Ascending aorta (tissue), 2 donors: ENCODE measurements at regions not wholly inside any gene's neighbourhood (a gene's known extent, or its start where the extent isn't known, plus 50 kb on each side); places are given as distances from the start of the nearest gene placed in this dataset.

Source experiments
- DNase-seq, 2 donors: peaks; one replicate each; pipeline ENCODE4 v3.0.0-alpha.2; 2019; ENCODE audit warnings: low spot score in 2 of 2
- H3K27ac ChIP-seq, 2 donors: fragments of 200-600 bp; sonication (generic); one replicate each; pipeline ENCODE4 v1.5.1; 2016 to 2017; ENCODE audit warnings: mild to moderate bottlenecking in 1 of 2
- H3K27me3 ChIP-seq: fragments of 200-600 bp; sonication (generic); one replicate; pipeline ENCODE4 v1.5.1; 2017
- H3K36me3 ChIP-seq, 2 donors: fragments of 200-600 bp; sonication (generic); one replicate each; pipeline ENCODE4 v1.5.1; 2016
- H3K4me1 ChIP-seq, 2 donors: fragments of 200-600 bp; sonication (generic); one replicate each; pipeline ENCODE4 v1.5.1; 2016 to 2017; ENCODE audit warnings: mild to moderate bottlenecking in 1 of 2
- H3K4me3 ChIP-seq, 2 donors: fragments of 200-600 bp; sonication (generic); one replicate each; pipeline ENCODE4 v1.5.1; 2016 to 2017; ENCODE audit warnings: mild to moderate bottlenecking in 1 of 2
- H3K9me3 ChIP-seq, 2 donors: fragments of 200-600 bp; sonication (generic); one replicate each; pipeline ENCODE4 v1.5.1; 2016
- CTCF ChIP-seq, 3 experiments: fragments of 200-600 bp in 2 of 3; fragments of 450-650 bp in 1 of 3; sonication (generic) in 2 of 3; IDR thresholded peaks; one replicate each; pipeline ENCODE4 v1.5.1; 2016 to 2019; ENCODE audit warnings: antibody characterized with exemption in 3 of 3, mild to moderate bottlenecking in 1 of 3, moderate library complexity in 1 of 3
- intact Hi-C: fragments of 100-400 bp; cut with DNase I; formaldehyde crosslinking; loops from one replicate; pipeline ENCODE4 v1.15.1; 2023

DNA sequence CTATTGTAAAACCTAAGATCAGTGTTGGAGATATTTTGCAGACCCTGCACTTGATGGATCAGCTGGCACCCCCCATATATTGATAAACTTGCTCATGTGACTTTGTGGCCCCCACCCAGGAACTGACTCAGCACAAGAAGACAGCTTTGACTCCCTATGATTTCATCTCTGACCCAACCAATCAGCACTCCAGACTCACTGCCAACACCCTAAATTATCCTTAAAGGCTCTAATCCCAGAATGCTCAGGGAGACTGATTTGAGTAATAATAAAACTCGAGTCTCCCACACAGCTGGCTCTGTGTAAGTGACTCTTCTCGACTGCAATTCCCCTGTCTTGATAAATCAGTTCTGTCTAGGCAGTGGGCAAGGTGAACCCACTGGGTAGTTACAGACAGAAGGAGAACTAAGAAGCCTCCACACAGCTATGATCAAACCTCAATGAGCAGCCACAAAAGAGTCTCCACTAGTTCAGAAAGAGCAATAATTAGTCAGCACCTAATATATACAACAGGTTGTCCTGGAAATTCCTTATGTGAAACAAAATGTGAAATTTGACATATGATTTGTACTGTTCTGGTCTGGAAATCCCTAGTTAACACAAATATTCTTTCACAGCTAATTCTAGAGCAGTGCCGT, 52.2 kb downstream of the ACTL7B start:
- intact Hi-C loops = no loop called here
- DNase-seq = no peak
- no peak for TF ChIP-seq CTCF (IDR thresholded peaks at IDR 0.05)
- Histone ChIP-seq H3K4me1 (no peaks in the 10 kb centered on the region), H3K9me3 (no peaks in the 10 kb centered on the region), H3K36me3 (no peaks in the 10 kb centered on the region), H3K4me3 (no peak overlapping the region), H3K27me3 (no peaks in the 10 kb centered on the region), H3K27ac (no peak overlapping the region)

- Histone ChIP-seq H3K4me1 (no peaks in the 10 kb centered on the region), H3K27me3 (no peaks in the 10 kb centered on the region), H3K9me3 (no peaks in the 10 kb centered on the region), H3K36me3 (no peaks in the 10 kb centered on the region), H3K27ac (no peak overlapping the region), H3K4me3 (no peak overlapping the region)
- no peak for TF ChIP-seq CTCF (IDR thresholded peaks at IDR 0.05)
- no peak for DNase-seq
- intact Hi-C loops = no loop called here
Measured at GRCh38 chr9:108802967-108803366, 52.8 kb downstream of the ACTL7B start.

DNA sequence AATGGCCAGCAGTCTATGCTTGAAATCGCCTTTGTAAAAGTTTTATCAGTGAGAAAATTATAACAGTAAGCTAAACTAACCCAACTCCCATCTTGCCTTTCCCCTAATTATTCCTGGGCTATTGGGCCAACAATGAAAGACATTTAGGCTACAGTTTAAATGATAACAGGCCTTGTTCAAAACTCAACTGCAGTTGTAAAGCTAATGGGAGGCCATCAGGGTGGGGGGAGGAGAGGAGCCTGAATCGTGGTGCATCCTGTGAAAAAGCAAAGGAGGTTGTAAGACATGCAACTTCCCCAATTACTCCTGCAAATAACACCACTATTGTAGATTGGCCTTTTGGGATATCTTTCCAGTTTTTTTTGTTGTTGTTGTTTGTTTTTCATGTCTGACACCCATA, 53.8 kb downstream of the ACTL7B start:
- Histone ChIP-seq H3K4me1 (no peaks in the 10 kb centered on the region), H3K36me3 (no peaks in the 10 kb centered on the region), H3K9me3 (no peaks in the 10 kb centered on the region), H3K27ac (no peak overlapping the region), H3K4me3 (no peak overlapping the region), H3K27me3 (no peaks in the 10 kb centered on the region)
- intact Hi-C loops = no loop called here
- no peak for TF ChIP-seq CTCF (IDR thresholded peaks at IDR 0.05)
- DNase-seq = no peak

- no peak overlapping the region for H3K27ac ChIP-seq
- TF ChIP-seq CTCF (IDR thresholded peaks at IDR 0.05) = no peak
- H3K4me1 ChIP-seq = no peaks in the 10 kb centered on the region
- DNase-seq = no peak
- H3K36me3 ChIP-seq = no peaks in the 10 kb centered on the region
- H3K9me3 ChIP-seq = no peaks in the 10 kb centered on the region
- no peak overlapping the region for H3K4me3 ChIP-seq
- intact Hi-C loops = no loop called here
- no peaks in the 10 kb centered on the region for H3K27me3 ChIP-seq
Measured at GRCh38 chr9:108800632-108801099, 55.1 kb downstream of the ACTL7B start.

GRCh38 chr9:108793573-108793972, 62.2 kb downstream of the ACTL7B start:
- H3K36me3 ChIP-seq = no peaks in the 10 kb centered on the region
- intact Hi-C loops = no loop called here
- no peak for DNase-seq
- H3K4me1 ChIP-seq = no peaks in the 10 kb centered on the region
- H3K27me3 ChIP-seq = no peaks in the 10 kb centered on the region
- no peaks in the 10 kb centered on the region for H3K9me3 ChIP-seq
- no peak overlapping the region for H3K4me3 ChIP-seq
- H3K27ac ChIP-seq = no peak overlapping the region
- TF ChIP-seq CTCF (IDR thresholded peaks at IDR 0.05) = no peak

DNA sequence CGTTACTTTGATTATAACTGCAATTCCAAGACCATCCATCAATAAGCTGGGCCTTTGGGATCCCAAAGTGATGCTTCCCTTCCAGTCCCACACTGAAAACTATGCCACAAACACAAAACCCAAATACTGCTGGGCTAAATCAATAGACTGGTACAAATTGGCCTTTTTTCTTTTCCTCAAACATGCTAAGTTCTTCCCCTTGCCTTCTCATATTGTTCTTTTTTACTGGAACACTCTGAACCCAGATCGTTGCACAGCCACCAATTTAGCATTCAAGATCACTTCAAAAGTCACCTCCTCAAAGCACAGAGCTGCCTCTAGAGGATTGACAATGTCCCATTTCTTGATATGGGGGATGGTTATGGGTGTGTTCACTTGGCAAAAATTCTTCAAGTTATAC, 66.0 kb downstream of the ACTL7B start:
- Histone ChIP-seq H3K27me3 (no peaks in the 10 kb centered on the region), H3K4me3 (no peak overlapping the region), H3K4me1 (peaks cover 0 to 4% of the 10 kb centered on the region in 2 donors), H3K9me3 (no peaks in the 10 kb centered on the region), H3K36me3 (no peaks in the 10 kb centered on the region), H3K27ac (no peak overlapping the region)
- no peak for DNase-seq
- TF ChIP-seq CTCF (IDR thresholded peaks at IDR 0.05) = no peak
- intact Hi-C loops = loop anchor here (10.0 kb wide), 1 partner anchor 315 kb away; no protein-coding TSS in a partner anchor
